Activated gamma-delta T cell treated with anti-CD3 and anti-CD28 coated beads, Interleukin-2, amount 50 U/mL, for 16 hours (primary cell): ENCODE measurements at regions not wholly inside any gene's neighbourhood (a gene's known extent, or its start where the extent isn't known, plus 50 kb on each side); places are given as distances from the start of the nearest gene placed in this dataset.
"Not testable (repeated sequence)": the region's sequence is repeated elsewhere in the genome, so short reads cannot be mapped to it uniquely, and the experiment has no call there.

ENCODE experiments used
- DNase-seq: peaks from one replicate; pipeline ENCODE4 v3.0.0-alpha.2; 2020; ENCODE audit warnings: low read depth

DNA sequence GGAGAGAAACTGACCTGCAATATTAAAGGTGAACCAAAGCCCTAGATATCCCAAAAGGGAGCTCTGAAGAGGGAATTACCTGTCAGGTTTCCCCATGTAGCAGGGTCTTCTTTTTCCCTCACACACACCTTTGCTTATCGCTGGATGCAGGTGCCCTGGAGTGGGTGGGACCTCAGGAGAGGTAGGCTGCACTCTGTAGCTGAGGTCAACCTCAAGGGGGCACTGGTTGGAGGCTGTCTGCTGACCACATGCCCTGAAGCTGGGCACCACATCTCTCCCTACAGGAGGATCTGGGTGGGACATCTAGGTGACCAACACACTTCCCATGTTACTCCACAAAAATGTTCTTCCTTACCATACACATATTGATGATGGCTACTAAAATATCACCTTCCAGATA, 298.7 kb upstream of the USP25 start:
- no peak for DNase-seq

DNA sequence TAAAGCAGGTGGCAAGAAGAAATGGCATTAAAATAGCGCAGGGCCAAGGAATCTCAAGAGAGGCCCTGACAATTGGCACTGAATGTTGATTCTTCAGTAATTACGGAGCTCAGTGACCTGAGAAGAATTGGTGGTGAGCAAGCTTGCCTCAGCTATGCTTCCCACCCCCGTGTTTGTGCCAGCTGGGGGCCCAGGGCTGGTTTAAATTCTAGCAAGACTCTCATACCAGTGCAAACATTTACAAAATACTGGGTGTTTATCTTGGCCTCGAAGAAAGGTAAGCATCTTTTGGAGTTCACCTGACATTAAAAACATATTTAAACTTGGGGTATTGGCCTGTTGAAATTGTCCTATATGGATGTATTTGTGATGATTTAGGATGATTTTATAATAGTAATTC, 296.7 kb upstream of the USP25 start:
- DNase-seq = no peak

DNA sequence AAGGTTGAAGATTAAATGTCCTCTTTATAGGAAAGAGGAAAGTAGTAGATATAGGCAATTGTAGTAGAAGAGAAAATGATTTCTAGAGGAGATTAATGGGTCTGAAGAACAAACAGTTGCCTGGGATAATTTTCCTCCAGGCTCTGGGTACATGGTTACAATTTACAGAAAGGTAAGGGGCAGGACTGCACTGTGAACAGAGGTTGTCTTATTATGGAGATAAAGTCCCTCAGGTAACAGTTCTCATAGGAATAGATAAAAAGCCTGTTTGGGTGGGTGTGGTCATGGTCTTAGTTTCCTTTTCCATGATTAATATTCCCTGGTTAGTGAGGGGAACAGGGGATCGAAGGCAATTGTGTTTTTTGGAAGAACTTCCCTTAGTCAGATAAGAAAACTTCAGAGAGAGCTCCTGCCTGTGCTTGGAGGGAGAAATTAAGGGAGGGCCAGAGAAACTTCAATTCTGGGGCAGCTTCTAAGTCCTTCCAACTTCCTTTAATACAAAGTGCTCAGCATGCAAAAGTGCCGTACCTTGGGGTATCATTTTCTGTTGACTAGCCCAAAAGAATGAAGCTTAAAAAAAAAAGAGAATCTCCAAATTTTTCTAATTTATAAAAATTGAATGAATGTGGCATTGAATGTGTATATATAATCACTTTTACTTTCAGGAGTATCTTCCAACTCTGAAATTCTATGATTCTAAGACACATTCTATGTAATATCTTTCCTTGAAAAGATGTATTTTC, 295.4 kb upstream of the USP25 start:
- no peak for DNase-seq

DNA sequence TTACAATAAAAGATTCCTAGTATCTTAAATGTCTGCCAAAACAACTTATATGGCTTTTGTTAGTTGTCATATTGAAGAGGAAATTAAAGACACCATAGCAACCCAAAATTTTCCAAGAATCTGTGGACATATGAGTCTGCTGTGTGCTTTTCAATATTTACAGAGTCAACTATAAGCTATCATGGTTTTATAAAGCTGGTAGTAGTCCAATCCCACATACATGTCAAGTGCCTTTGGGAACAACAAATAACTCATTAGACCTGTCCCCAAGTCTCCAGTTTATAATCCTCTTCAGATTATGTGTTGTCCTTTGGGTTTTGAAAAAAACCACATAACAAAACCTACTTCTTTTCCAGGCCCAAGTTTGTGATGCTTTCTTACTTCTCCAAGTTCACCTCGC, 293.8 kb upstream of the USP25 start:
- no peak for DNase-seq

DNA sequence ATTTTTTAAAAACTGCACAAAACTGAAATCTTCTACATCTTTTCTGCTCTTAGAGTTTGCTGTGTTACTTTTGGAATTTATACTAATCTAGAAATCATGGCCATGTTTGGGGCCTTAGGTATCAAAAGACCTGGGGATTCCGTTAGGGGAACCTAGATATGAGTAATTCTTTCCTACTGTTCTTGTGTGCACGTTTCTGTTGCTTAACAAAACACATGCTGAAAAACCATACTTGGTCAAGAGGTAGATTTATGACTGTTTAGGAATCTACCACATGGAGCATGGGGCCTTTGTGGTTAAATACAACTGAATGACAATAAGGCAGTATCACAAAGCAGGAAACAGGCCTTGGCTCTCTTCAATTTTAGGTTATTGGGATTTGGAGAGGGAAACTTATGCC, 291.9 kb upstream of the USP25 start:
- DNase-seq = no peak

DNA sequence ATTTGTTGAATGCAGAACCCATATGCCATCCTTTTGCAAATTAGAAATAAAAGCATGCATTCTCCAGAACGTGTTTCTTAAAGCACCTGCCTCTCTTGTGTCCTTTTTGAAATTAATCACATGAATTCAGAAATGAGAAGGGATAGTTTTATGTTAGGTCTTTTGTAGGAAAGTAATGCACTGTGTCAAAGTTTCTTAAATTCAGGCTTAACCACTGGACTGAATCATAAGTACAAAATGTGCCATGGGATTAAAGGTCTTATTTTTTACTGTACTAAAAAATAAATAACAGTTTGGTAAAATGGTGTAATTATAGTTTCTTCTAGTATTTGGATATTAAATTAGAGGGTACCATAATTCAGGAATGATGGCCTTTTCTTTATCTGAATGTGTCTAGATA, 290.1 kb upstream of the USP25 start:
- no peak for DNase-seq

- DNase-seq = no peak
Measured at GRCh38 chr21:15441060-15441493, 288.7 kb upstream of the USP25 start.

DNA sequence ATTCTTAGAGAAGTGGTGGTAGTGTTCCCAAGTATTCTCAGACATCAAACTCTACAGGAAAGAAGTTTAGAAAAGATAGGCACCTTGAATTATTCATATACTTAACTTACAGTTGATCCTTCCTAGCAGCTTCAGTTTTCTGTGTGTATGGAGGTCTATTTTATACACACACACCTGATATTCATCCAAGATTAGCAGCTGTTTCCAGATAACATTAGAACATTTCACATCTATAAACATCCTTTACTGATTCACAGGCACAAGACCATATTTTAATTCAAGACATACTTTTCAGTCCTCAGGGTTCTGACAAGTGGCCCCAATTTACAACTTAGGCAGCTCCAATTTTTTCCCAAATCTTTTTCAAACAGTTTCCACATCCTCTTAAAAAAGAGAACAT, 287.8 kb upstream of the USP25 start:
- no peak for DNase-seq

GRCh38 chr21:15442743-15443469, 286.9 kb upstream of the USP25 start:
- no peak for DNase-seq

- no peak for DNase-seq
Measured at GRCh38 chr21:15443740-15444117, 286.1 kb upstream of the USP25 start.

DNA sequence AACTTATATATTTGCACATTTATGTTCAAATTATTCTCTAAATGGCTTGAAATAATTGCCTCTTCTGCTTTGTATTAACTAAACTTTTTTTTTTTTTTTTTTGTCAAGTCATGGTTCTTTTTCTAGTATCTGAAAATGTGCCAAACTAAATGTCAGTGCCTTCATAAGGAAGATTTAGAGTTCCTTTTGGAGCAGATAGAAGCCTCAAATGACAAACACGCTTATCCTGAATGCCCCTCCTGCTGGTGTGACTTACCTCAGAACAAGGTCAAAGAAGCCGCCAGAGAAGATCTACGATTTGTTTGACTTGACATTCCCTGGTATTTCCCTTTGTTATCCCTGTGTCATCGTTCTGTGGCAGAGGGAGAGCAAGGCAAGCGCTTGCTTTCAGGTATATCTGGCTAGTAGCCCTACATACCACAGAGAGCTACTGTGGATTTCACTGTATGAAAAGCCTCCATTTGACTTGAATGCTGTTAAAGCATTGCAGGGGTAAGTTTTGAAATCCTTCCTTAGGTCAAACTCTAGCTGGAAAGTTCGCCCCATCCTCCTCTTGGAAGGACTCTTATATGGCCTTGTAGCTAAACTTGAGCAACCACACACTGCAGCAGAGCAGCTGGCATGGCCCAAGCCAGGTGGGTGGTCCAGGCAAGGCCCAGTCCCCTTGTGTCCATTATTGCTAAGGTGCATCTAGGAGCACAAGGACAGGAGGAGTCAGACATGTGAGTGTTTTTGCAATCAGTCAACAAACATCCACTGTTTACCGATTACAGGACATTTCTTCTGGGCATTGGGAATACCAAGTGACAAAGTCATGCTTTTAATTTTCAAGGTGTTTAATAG, 285.4 kb upstream of the USP25 start:
- no peak for DNase-seq

DNA sequence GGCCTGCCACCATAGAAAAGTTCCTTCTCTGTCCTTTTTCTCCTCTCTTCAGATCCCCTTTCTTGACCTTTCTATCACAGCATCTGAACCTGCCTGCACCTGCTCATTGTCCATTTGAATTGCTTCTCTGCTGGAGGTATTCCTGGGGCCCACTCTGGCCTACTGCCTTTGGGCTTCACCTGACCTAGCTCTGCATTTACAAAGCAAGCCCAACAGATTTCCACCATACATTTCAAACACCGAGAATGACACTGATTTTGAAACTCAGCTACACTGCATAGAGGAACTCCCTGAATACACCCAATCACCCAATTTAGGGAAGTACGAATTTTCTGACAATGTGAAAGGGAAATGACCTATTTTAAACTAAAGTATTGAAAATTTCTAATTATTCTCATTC, 284.5 kb upstream of the USP25 start:
- DNase-seq = no peak

DNA sequence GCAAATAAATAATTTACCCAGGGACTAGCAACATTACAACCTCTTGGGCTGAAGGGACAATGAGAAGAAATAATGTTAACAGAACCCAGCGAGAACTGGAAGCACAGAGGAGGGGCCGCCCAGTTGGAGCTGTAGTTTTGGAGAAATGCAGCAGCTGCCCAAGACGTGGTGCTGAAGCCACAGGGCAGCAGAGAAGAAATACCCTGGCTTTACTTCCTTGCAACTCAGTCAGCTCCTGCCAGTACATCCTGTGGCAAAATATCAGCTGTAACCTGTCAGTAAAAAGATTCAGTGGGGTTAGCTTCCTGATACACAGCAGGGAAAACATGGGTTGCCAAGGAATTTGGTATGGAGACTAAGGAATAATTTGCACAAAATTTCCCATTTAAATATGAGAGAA, 283.6 kb upstream of the USP25 start:
- DNase-seq = no peak

DNA sequence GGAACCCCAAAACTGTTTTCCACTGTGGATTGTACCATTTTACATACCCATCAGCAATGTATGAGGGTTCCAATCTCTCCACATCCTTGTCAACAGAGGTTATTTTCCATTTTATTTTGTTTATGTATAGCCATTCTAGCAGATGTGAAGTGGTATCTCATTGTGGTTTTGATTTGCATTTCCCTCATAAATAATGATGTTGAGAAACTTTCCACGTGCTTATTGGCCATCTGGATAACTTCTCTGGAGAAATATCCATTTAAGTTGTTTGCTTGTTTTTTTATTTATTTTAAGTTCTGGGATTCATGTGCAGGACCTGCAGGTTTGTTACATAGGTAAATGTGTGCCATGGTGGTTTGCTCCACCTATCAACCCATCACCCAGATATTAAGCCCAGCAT, 280.2 kb upstream of the USP25 start:
- DNase-seq = no peak

DNA sequence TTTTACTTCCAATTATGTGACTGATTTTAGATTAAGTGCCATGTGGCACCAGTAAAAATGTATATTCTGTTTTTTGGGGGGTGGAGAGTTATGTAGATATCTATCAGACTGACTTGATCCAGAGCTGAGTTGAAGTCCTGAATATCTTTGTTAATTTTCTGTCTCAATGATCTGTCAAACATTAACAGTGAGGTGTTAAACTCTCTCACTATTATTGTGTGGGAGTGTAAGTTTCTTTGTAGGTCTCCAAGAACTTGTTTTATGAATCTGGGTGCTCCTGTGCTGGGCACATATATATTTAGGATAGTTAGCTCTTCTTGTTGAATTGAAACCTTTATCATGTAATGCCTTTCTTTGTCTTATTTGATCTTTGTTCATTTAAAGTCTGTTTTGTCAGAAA, 276.5 kb upstream of the USP25 start:
- DNase-seq = no peak

GRCh38 chr21:15453785-15454184, 276.0 kb upstream of the USP25 start:
- not testable (repeated sequence) for DNase-seq

DNA sequence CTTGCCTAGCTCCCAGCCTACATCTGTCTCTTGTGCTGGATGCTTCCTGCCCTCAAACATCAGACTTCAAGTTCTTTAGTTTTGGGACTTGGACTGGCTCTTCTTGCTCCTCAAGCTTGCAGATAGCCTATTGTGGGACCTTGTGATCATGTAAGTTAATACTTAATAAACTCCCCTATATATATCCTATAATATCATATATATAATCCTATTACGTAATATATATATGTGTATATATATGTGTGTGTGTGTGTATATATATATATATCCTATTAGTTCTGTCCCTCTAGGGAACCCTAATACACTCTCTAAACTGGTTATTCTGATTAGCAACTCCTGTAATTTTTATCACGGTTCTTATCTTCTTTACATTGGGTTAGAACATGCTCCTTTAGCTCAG, 274.9 kb upstream of the USP25 start:
- DNase-seq = not testable (repeated sequence)

DNA sequence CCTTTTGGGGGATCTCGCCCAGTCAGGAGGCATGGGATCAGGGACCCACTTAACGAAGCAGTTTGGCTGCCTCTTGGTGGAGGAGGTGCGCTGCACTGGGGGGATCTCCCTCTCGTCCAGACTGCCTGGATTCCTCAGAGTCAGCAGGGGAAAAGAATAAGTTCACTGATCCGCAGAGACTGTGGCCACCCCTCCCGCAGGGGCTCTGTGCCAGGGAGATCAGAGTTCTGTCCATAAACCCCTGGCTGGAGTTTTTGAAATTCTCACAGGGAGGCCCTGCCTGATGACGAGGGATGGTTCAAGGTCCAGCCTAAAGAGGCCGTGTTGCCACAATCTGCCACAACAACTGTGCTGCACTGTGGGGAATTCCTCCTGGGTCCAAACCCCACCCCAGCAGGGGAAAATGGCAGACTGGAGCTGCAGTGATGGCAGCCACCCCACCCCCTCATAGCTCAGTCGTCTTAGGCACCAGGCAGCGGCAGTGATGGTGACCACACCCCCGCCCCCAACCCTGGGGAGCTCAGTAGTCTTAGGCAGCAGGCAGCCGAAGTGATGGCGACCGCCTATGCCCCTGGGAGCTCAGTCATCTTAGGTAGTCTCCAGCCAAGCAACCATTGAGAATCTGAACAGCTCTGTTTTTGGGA, 273.8 kb upstream of the USP25 start:
- DNase-seq = no peak

- no peak for DNase-seq
Measured at GRCh38 chr21:15457965-15458364, 271.8 kb upstream of the USP25 start.

DNA sequence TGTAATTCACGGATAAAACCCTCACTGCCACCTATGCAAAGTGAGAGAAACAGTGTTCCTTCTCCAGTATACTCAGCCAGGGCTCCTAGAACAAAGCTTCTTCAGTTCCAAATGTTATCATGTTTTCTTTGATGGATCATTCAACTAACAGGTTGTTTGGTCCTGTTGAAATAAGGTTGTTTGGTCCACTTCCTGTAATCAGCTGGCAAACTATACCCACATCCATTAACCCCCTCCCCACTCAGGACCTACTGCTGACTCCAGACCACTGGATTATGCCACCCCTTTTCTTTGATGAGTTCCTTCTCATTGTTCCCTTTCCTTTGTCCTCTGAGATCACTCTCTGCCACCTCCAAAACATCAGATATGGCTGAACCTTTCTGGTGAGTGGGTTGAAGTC, 267.7 kb upstream of the USP25 start:
- DNase-seq = no peak

- no peak for DNase-seq
Measured at GRCh38 chr21:15466329-15466728, 263.5 kb upstream of the USP25 start.

GRCh38 chr21:15468368-15468767, 261.4 kb upstream of the USP25 start:
- no peak for DNase-seq
